ENCODE measurements at regions not wholly inside any gene's neighbourhood (a gene's known extent, or its start where the extent isn't known, plus 50 kb on each side); places are given as distances from the start of the nearest gene placed in this dataset.

- Mint-ChIP-seq H3K4me1 (ENCODE audit: low read depth, unreplicated experiment) (no peaks in the 10 kb centered on the region), H3K36me3 (ENCODE audit: unreplicated experiment) (no peaks in the 10 kb centered on the region), H3K4me3 (ENCODE audit: unreplicated experiment) (no peak overlapping the region), H3K27ac (ENCODE audit: unreplicated experiment) (no peak overlapping the region), H3K9me3 (ENCODE audit: unreplicated experiment) (no peaks in the 10 kb centered on the region), H3K27me3 (ENCODE audit: unreplicated experiment) (no peaks in the 10 kb centered on the region)
- DNase-seq = no peak
- no peak for TF ChIP-seq CTCF (IDR thresholded peaks at IDR 0.05; ENCODE audit: partially characterized antibody, unreplicated experiment)
These were observed 223.1 kb upstream of the CNTN6 start for GRCh38 chr3:869734-870133.

- no peak for TF ChIP-seq CTCF (IDR thresholded peaks at IDR 0.05; ENCODE audit: partially characterized antibody, unreplicated experiment)
- Mint-ChIP-seq H3K27ac (ENCODE audit: unreplicated experiment) (no peak overlapping the region), H3K9me3 (ENCODE audit: unreplicated experiment) (no peaks in the 10 kb centered on the region), H3K4me3 (ENCODE audit: unreplicated experiment) (no peak overlapping the region), H3K4me1 (ENCODE audit: low read depth, unreplicated experiment) (no peaks in the 10 kb centered on the region), H3K36me3 (ENCODE audit: unreplicated experiment) (no peaks in the 10 kb centered on the region), H3K27me3 (ENCODE audit: unreplicated experiment) (no peaks in the 10 kb centered on the region)
- no peak for DNase-seq
These were observed 221.2 kb upstream of the CNTN6 start for GRCh38 chr3:871651-872050.

GRCh38 chr3:877001-877400 is 215.8 kb upstream of the CNTN6 start:
- Mint-ChIP-seq H3K27me3 (ENCODE audit: unreplicated experiment) (no peaks in the 10 kb centered on the region), H3K27ac (ENCODE audit: unreplicated experiment) (no peak overlapping the region), H3K36me3 (ENCODE audit: unreplicated experiment) (no peaks in the 10 kb centered on the region), H3K9me3 (ENCODE audit: unreplicated experiment) (no peaks in the 10 kb centered on the region), H3K4me1 (ENCODE audit: low read depth, unreplicated experiment) (no peaks in the 10 kb centered on the region), H3K4me3 (ENCODE audit: unreplicated experiment) (no peak overlapping the region)
- DNase-seq = no peak
- TF ChIP-seq CTCF (IDR thresholded peaks at IDR 0.05; ENCODE audit: partially characterized antibody, unreplicated experiment) = no peak

- H3K9me3 Mint-ChIP-seq (ENCODE audit: unreplicated experiment) = no peaks in the 10 kb centered on the region
- H3K4me3 Mint-ChIP-seq (ENCODE audit: unreplicated experiment) = no peak overlapping the region
- H3K4me1 Mint-ChIP-seq (ENCODE audit: low read depth, unreplicated experiment) = no peaks in the 10 kb centered on the region
- no peaks in the 10 kb centered on the region for H3K27me3 Mint-ChIP-seq (ENCODE audit: unreplicated experiment)
- DNase-seq = no peak
- TF ChIP-seq CTCF (IDR thresholded peaks at IDR 0.05; ENCODE audit: partially characterized antibody, unreplicated experiment) = no peak
- H3K36me3 Mint-ChIP-seq (ENCODE audit: unreplicated experiment) = no peaks in the 10 kb centered on the region
- no peak overlapping the region for H3K27ac Mint-ChIP-seq (ENCODE audit: unreplicated experiment)
These were observed 214.1 kb upstream of the CNTN6 start for GRCh38 chr3:878746-879145.

- no peak for DNase-seq
- no peak overlapping the region for H3K4me3 Mint-ChIP-seq (ENCODE audit: unreplicated experiment)
- no peaks in the 10 kb centered on the region for H3K27me3 Mint-ChIP-seq (ENCODE audit: unreplicated experiment)
- H3K9me3 Mint-ChIP-seq (ENCODE audit: unreplicated experiment) = peaks cover 2% of the 10 kb centered on the region
- H3K27ac Mint-ChIP-seq (ENCODE audit: unreplicated experiment) = no peak overlapping the region
- H3K4me1 Mint-ChIP-seq (ENCODE audit: low read depth, unreplicated experiment) = no peaks in the 10 kb centered on the region
- no peaks in the 10 kb centered on the region for H3K36me3 Mint-ChIP-seq (ENCODE audit: unreplicated experiment)
- no peak for TF ChIP-seq CTCF (IDR thresholded peaks at IDR 0.05; ENCODE audit: partially characterized antibody, unreplicated experiment)
These were observed 212.5 kb upstream of the CNTN6 start for GRCh38 chr3:880371-880770.

Data from glutamatergic neuron (in vitro differentiated cells).